Kidney (tissue), 13 donors: ENCODE measurements at regions not wholly inside any gene's neighbourhood (a gene's known extent, or its start where the extent isn't known, plus 50 kb on each side); places are given as distances from the start of the nearest gene placed in this dataset.

Experiments used
- DNase-seq, 5 donors: peaks; one replicate each; pipeline ENCODE4 v3.0.0-alpha.2; 2013 to 2020
- FAIRE-seq: peaks from 2 replicates; lab custom pipeline; 2012; peaks lifted over from hg19 to GRCh38; lab: Jason Lieb, UNC
- H3K27ac ChIP-seq, 2 donors: one replicate each; pipeline ENCODE4 v1.7.0; 2013; ENCODE audit warnings: low read depth in 2 of 2, low read length in 2 of 2, inconsistent platforms in 1 of 2
- H3K27me3 ChIP-seq: one replicate; pipeline ENCODE4 v1.7.1; 2013; ENCODE audit warnings: low read length, inconsistent platforms; ENCODE audit not compliant: control insufficient read depth, insufficient read depth
- H3K36me3 ChIP-seq, 3 donors: one replicate each; pipeline versions ENCODE4 v1.7.0 to v1.7.1; 2013; ENCODE audit warnings: low read length in 3 of 3, control low read depth in 1 of 3, inconsistent platforms in 1 of 3; ENCODE audit not compliant: insufficient read depth in 3 of 3, control insufficient read depth in 2 of 3
- H3K4me1 ChIP-seq, 3 donors: one replicate each; pipeline versions ENCODE4 v1.7.0 to v1.7.1; 2013; ENCODE audit warnings: low read length in 3 of 3, inconsistent platforms in 1 of 3, low read depth in 1 of 3; ENCODE audit not compliant: control insufficient read depth in 2 of 3, insufficient read depth in 2 of 3
- H3K4me3 ChIP-seq, 3 donors: one replicate each; pipeline versions ENCODE4 v1.7.0 to v1.8.1; 2013; ENCODE audit warnings: low read length in 3 of 3, control low read depth in 1 of 3, inconsistent platforms in 1 of 3
- H3K9ac ChIP-seq, 3 donors: one replicate each; pipeline versions ENCODE4 v1.7.0 to v1.7.1; 2013; ENCODE audit warnings: low read length in 3 of 3, control low read depth in 1 of 3, inconsistent platforms in 1 of 3
- H3K9me3 ChIP-seq, 3 donors: one replicate each; pipeline versions ENCODE4 v1.7.0 to v1.7.1; 2013; ENCODE audit warnings: low read length in 3 of 3, control low read depth in 1 of 3, inconsistent platforms in 1 of 3; ENCODE audit not compliant: control insufficient read depth in 2 of 3, insufficient read depth in 1 of 3
- CTCF ChIP-seq: IDR thresholded peaks from 3 replicates; pipeline ENCODE4 v1.5.1; 2012; ENCODE audit warnings: mild to moderate bottlenecking, moderate library complexity, borderline replicate concordance; ENCODE audit not compliant: insufficient read depth; ENCODE audit errors: extremely low read depth
- intact Hi-C: fragments of 100-400 bp; cut with DNase I; formaldehyde crosslinking; loops from one replicate; pipeline ENCODE4 v1.11.1; 2022
- donor health status: control.
- donor health status: control.
- donor health status: control.
- donor health status: control.
- donor health status: control.
- donor health status: DM: yes; HTN: yes; CAD: no.
- donor health status: Normal renal cell carcinoma (clear cell type).

GRCh38 chr6:149249370-149250357 lies 67.8 kb upstream of the TAB2 start:
- FAIRE-seq (no peak), DNase-seq (no peak)
- Histone ChIP-seq H3K9me3 (no peaks in the 10 kb centered on the region), H3K9ac (no peak overlapping the region), H3K4me1 (no peaks in the 10 kb centered on the region), H3K4me3 (no peak overlapping the region), H3K36me3 (no peaks in the 10 kb centered on the region), H3K27me3 (no peaks in the 10 kb centered on the region), H3K27ac (no peak overlapping the region)
- no peak for TF ChIP-seq CTCF
- intact Hi-C loops, result no loop called here

- no peak for FAIRE-seq
- Histone ChIP-seq H3K4me1 (no peaks in the 10 kb centered on the region), H3K4me3 (no peak overlapping the region), H3K9me3 (no peaks in the 10 kb centered on the region), H3K9ac (no peak overlapping the region), H3K27ac (no peak overlapping the region), H3K36me3 (no peaks in the 10 kb centered on the region), H3K27me3 (no peaks in the 10 kb centered on the region)
- no peak for TF ChIP-seq CTCF
- DNase-seq, result no peak
- intact Hi-C loops, result no loop called here
Observed at GRCh38 chr6:149250951-149251350, 66.6 kb upstream of the TAB2 start.

GRCh38 chr6:149252622-149253021 lies 64.9 kb upstream of the TAB2 start:
- H3K27me3 ChIP-seq, result no peaks in the 10 kb centered on the region
- intact Hi-C loops, result no loop called here
- H3K4me3 ChIP-seq, result no peak overlapping the region
- no peak for TF ChIP-seq CTCF
- H3K4me1 ChIP-seq, result no peaks in the 10 kb centered on the region
- no peaks in the 10 kb centered on the region for H3K36me3 ChIP-seq
- FAIRE-seq (no peak), DNase-seq (no peak)
- H3K9me3 ChIP-seq, result no peaks in the 10 kb centered on the region
- H3K27ac ChIP-seq, result no peak overlapping the region
- no peak overlapping the region for H3K9ac ChIP-seq
